SK-N-SH (cell line): ENCODE measurements at regions not wholly inside any gene's neighbourhood (a gene's known extent, or its start where the extent isn't known, plus 50 kb on each side); places are given as distances from the start of the nearest gene placed in this dataset.
"Not testable (repeated sequence)": the region's sequence is repeated elsewhere in the genome, so short reads cannot be mapped to it uniquely, and the experiment has no call there.

Experiments
- CTCF ChIA-PET: fragments of 300-600, 350-600 bp; formaldehyde crosslinking; extraction: SDS; loops from one replicate; lab custom pipeline; 2021; lab: Yijun Ruan, JAX
- POLR2A ChIA-PET: fragments of 350-600 bp; sonication (Branson Sonifier 250); formaldehyde crosslinking; extraction: SDS; loops from one replicate; lab custom pipeline; 2020; ENCODE audit warnings: antibody characterized with exemption, inconsistent platforms; lab: Yijun Ruan, JAX
- DNase-seq: peaks from one replicate; pipeline ENCODE4 v3.0.0; 2012
- H2AFZ ChIP-seq: fragments of 200-600 bp; sonication (generic); 2 replicates; pipeline ENCODE4 v1.8.1; 2016; ENCODE audit warnings: antibody characterized with exemption, mild to moderate bottlenecking, low read depth
- H3F3A ChIP-seq: fragments of 200-600 bp; sonication (generic); replicated peaks from 2 replicates; pipeline ENCODE3; 2016; ENCODE audit warnings: antibody characterized with exemption, mild to moderate bottlenecking; ENCODE audit not compliant: insufficient read depth
- H3K27ac ChIP-seq, 2 experiments: fragments of 200-500 bp in 1 of 2; fragments of 200-600 bp in 1 of 2; sonication (Bioruptor generic) in 1 of 2; sonication (generic), shearing (Covaris generic) in 1 of 2; 2 replicates each; pipeline versions ENCODE4 v1.5.1 to v1.6.1; 2014 to 2016; ENCODE audit warnings: low read depth in 2 of 2, inconsistent platforms in 1 of 2, low read length in 1 of 2, mild to moderate bottlenecking in 1 of 2, mixed read lengths in 1 of 2
- H3K27me3 ChIP-seq: fragments of 200-600 bp; sonication (generic), shearing (Covaris generic); 2 replicates; pipeline ENCODE4 v1.6.1; 2016; ENCODE audit warnings: mixed run types; ENCODE audit not compliant: insufficient read depth
- H3K36me3 ChIP-seq, 2 experiments: fragments of 200-500 bp in 1 of 2; fragments of 200-600 bp in 1 of 2; sonication (Bioruptor generic) in 1 of 2; sonication (generic) in 1 of 2; replicated peaks in 1 of 2; 2 replicates each; pipeline versions ENCODE3 to v1.5.1; 2014 to 2016; ENCODE audit warnings: low read length in 1 of 2, mild to moderate bottlenecking in 1 of 2; ENCODE audit not compliant: insufficient read depth in 2 of 2, control insufficient read depth in 1 of 2
- H3K4me1 ChIP-seq, 2 experiments: fragments of 200-500 bp in 1 of 2; fragments of 200-600 bp in 1 of 2; sonication (Bioruptor generic) in 1 of 2; sonication (generic), shearing (Covaris generic) in 1 of 2; 2 replicates each; pipeline versions ENCODE4 v1.5.1 to v1.6.1; 2014 to 2016; ENCODE audit warnings: low read depth in 1 of 2, low read length in 1 of 2, mixed run types in 1 of 2; ENCODE audit not compliant: insufficient read depth in 2 of 2, control insufficient read depth in 1 of 2
- H3K4me2 ChIP-seq: fragments of 200-600 bp; sonication (generic), shearing (Covaris generic); 2 replicates; pipeline ENCODE4 v1.6.1; 2017; ENCODE audit warnings: mixed run types
- H3K4me3 ChIP-seq, 2 experiments: fragments of 200-500 bp in 1 of 2; fragments of 200-600 bp in 1 of 2; sonication (Bioruptor generic) in 1 of 2; sonication (generic), shearing (Covaris generic) in 1 of 2; 2 replicates each; pipeline versions ENCODE4 v1.5.1 to v1.8.1; 2014 to 2016; ENCODE audit warnings: low read depth in 2 of 2, inconsistent platforms in 1 of 2, low read length in 1 of 2, mild to moderate bottlenecking in 1 of 2, mixed read lengths in 1 of 2, moderate library complexity in 1 of 2
- H3K79me2 ChIP-seq: fragments of 200-600 bp; sonication (generic); 2 replicates; pipeline ENCODE4 v1.8.1; 2017; ENCODE audit warnings: mild to moderate bottlenecking; ENCODE audit not compliant: insufficient read depth
- H3K9ac ChIP-seq: fragments of 200-600 bp; sonication (generic); 2 replicates; pipeline ENCODE4 v1.6.1; 2017; ENCODE audit warnings: mixed run types
- H3K9me2 ChIP-seq: fragments of 200-600 bp; sonication (generic); 2 replicates; pipeline ENCODE4 v1.6.1; 2017; ENCODE audit warnings: mixed run types
- H3K9me3 ChIP-seq: fragments of 200-600 bp; sonication (generic); 2 replicates; pipeline ENCODE4 v1.6.1; 2017; ENCODE audit warnings: mixed run types, mild to moderate bottlenecking, moderate library complexity
- H4K20me1 ChIP-seq: fragments of 200-600 bp; sonication (generic); 2 replicates; pipeline ENCODE4 v1.6.1; 2017; ENCODE audit warnings: mild to moderate bottlenecking, mixed run types; ENCODE audit not compliant: insufficient read depth
- ELF1 ChIP-seq: IDR thresholded peaks from 2 replicates; pipeline ENCODE4 v1.4.0; 2012
- EP300 ChIP-seq, 2 experiments: IDR thresholded peaks; 2 replicates each; pipeline versions ENCODE4 v1.4.0 to v1.6.1; 2012; ENCODE audit warnings: borderline replicate concordance in 1 of 2, low read depth in 1 of 2, low read length in 1 of 2
- FOSL2 ChIP-seq: IDR thresholded peaks from 2 replicates; pipeline ENCODE4 v1.4.0; 2012; ENCODE audit warnings: low read depth, mild to moderate bottlenecking, moderate library complexity, borderline replicate concordance
- FOXJ3 ChIP-seq: sonication (generic); formaldehyde crosslinking; IDR thresholded peaks from 2 replicates; pipeline ENCODE4 v1.5.1; 2020; ENCODE audit warnings: mild to moderate bottlenecking, missing genetic modification reagents
- FOXM1 ChIP-seq: IDR thresholded peaks from 2 replicates; pipeline ENCODE4 v1.4.0; 2012; ENCODE audit warnings: low read depth, mild to moderate bottlenecking
- MAX ChIP-seq: IDR thresholded peaks from 2 replicates; pipeline ENCODE4 v1.4.0; 2012; ENCODE audit warnings: low read depth
- MEF2A ChIP-seq: IDR thresholded peaks from 2 replicates; pipeline ENCODE4 v1.4.0; 2012; ENCODE audit warnings: low read depth, borderline replicate concordance
- MXI1 ChIP-seq: IDR thresholded peaks from 2 replicates; pipeline ENCODE4 v1.6.1; 2012; ENCODE audit warnings: mild to moderate bottlenecking, low read depth, low read length, improper control_type of control experiment
- RAD21 ChIP-seq: IDR thresholded peaks from 2 replicates; pipeline ENCODE4 v1.6.1; 2012; ENCODE audit warnings: mild to moderate bottlenecking, low read length
- RCOR1 ChIP-seq: fragments of 150-350 bp; IDR thresholded peaks from 2 replicates; pipeline ENCODE4 v1.6.1; 2017; ENCODE audit warnings: antibody characterized with exemption, low read length
- RXRA ChIP-seq: IDR thresholded peaks from 2 replicates; pipeline ENCODE4 v1.4.0; 2012; ENCODE audit warnings: low read depth, mild to moderate bottlenecking, borderline replicate concordance
- SMC3 ChIP-seq: IDR thresholded peaks from 2 replicates; pipeline ENCODE4 v1.6.1; 2012; ENCODE audit warnings: low read depth, low read length, improper control_type of control experiment
- YY1 ChIP-seq: IDR thresholded peaks from 2 replicates; pipeline ENCODE4 v1.4.0; 2012; ENCODE audit warnings: low read depth, mild to moderate bottlenecking
- WGBS: methylation state at CpG from one replicate; pipeline ENCODE4 v1.1.6; 2017; ENCODE audit warnings: low lambda C conversion rate; 5-methylcytosine and 5-hydroxymethylcytosine counted together
- TF ChIP-seq, protein P1 (sequence below): fragments of 150-350 bp; IDR thresholded peaks from 2 replicates; pipeline ENCODE4 v1.6.1; 2017; ENCODE audit warnings: antibody characterized with exemption, low read length, low read depth, borderline replicate concordance
- TF ChIP-seq, protein P2 (sequence below): IDR thresholded peaks from 2 replicates; pipeline ENCODE4 v1.4.0; 2012; ENCODE audit warnings: low read depth, borderline replicate concordance
- TF ChIP-seq, protein P3 (sequence below): fragments of 150-350 bp; IDR thresholded peaks from 2 replicates; pipeline ENCODE4 v1.6.1; 2016; ENCODE audit warnings: mild to moderate bottlenecking, low read depth, low read length
- TF ChIP-seq, protein P4 (sequence below): IDR thresholded peaks from 2 replicates; pipeline ENCODE4 v1.6.1; 2012; ENCODE audit warnings: mild to moderate bottlenecking, low read depth, low read length, moderate library complexity

DNA sequence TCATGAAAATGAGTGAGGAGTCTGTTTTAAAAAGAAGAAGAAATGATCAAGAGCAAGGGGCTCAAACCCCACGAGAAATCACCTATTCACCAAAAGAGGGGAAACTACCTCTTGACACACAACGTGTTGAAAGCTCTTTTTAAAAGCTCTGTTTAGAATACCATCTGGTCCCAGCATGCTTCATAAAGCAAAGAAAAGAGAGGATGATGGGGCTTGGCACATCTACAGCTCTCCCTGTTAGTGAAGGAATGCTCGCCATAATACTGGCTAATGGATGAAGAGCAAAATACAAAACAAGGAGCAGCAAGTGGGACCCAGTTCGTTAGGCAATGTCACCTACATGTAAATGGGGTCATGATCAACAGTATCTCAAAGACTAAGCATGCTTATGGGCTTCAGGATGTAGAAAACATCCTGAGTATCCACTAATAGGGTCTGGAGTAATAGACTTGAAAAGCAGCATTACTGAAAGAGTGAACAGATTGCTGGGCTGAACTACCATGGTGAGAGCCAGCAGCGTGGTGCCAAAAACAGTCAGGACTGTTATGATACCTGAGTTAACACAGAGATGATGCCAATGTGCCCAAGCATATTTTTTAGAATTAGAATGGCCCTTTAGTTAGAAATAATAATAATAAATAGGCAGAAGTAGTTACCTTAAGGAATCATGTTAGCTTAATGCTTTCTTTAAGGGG, 159.7 kb upstream of the POU1F1 start:
- POLR2A ChIA-PET: no interaction called here
- WGBS: 11% methylated on average over 5 of the region's 5 CpGs

DNA sequence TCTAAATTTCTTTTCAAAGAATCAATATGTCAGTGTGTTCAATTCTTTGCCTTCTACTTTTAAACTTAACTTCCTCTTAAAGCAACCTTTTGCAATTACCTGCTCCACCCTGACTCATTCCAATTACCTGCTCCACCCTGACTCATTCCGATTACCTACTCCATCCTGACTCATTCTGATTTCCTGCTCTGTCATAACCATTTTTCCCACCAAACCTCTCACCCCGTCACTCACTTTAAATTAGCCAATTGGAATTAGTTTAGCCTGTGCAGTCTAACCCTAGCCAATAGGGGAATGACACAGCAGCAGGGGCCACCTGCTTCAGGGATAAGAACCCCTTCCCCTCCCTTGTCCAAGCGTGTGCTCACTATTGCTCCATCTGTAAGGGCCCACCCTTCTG, 157.1 kb upstream of the POU1F1 start:
- H3K9me2 ChIP-seq, DNase-seq, H2AFZ ChIP-seq, CTCF ChIA-PET, H4K20me1 ChIP-seq, H3K36me3 ChIP-seq, H3K27ac ChIP-seq, H3K9ac ChIP-seq, H3K4me2 ChIP-seq, H3F3A ChIP-seq, H3K27me3 ChIP-seq, H3K4me1 ChIP-seq, H3K79me2 ChIP-seq, H3K4me3 ChIP-seq, POLR2A ChIA-PET, H3K9me3 ChIP-seq: not testable (repeated sequence)
- 12% methylated on average over 3 of the region's 3 CpGs for WGBS

More for the DNA sequence above, 159.7 kb upstream of the POU1F1 start:
- H3K9ac ChIP-seq: no peak overlapping the region
- CTCF ChIA-PET: no interaction called here
- no peaks in the 10 kb centered on the region for H3K9me2 ChIP-seq
- no peaks in the 10 kb centered on the region for H3K9me3 ChIP-seq
- H2AFZ ChIP-seq: no peak overlapping the region
- H3K79me2 ChIP-seq: no peaks in the 10 kb centered on the region
- no peak overlapping the region for H3K4me2 ChIP-seq
- no peaks in the 10 kb centered on the region for H3K4me1 ChIP-seq
- no peaks in the 10 kb centered on the region for H3K36me3 ChIP-seq
- TF ChIP-seq RAD21 (no peak), MAX (no peak), YY1 (no peak), FOSL2 (no peak), RCOR1 (no peak), ELF1 (no peak), RXRA (no peak), FOXJ3 (CRISPR knock-in tag) (no peak), MEF2A (no peak), FOXM1 (no peak), EP300 (IDR thresholded peaks at IDR 0.05; ENCODE audit: borderline replicate concordance in 1 of 2, low read depth in 1 of 2, low read length in 1 of 2) (no peak), MXI1 (no peak), SMC3 (no peak)
- TF ChIP-seq, protein P1, sequence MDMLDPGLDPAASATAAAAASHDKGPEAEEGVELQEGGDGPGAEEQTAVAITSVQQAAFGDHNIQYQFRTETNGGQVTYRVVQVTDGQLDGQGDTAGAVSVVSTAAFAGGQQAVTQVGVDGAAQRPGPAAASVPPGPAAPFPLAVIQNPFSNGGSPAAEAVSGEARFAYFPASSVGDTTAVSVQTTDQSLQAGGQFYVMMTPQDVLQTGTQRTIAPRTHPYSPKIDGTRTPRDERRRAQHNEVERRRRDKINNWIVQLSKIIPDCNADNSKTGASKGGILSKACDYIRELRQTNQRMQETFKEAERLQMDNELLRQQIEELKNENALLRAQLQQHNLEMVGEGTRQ: no peak
- TF ChIP-seq, protein P2, sequence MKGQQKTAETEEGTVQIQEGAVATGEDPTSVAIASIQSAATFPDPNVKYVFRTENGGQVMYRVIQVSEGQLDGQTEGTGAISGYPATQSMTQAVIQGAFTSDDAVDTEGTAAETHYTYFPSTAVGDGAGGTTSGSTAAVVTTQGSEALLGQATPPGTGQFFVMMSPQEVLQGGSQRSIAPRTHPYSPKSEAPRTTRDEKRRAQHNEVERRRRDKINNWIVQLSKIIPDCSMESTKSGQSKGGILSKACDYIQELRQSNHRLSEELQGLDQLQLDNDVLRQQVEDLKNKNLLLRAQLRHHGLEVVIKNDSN: no peak
- TF ChIP-seq, protein P3, sequence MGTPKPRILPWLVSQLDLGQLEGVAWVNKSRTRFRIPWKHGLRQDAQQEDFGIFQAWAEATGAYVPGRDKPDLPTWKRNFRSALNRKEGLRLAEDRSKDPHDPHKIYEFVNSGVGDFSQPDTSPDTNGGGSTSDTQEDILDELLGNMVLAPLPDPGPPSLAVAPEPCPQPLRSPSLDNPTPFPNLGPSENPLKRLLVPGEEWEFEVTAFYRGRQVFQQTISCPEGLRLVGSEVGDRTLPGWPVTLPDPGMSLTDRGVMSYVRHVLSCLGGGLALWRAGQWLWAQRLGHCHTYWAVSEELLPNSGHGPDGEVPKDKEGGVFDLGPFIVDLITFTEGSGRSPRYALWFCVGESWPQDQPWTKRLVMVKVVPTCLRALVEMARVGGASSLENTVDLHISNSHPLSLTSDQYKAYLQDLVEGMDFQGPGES: no peak
- TF ChIP-seq, protein P4, sequence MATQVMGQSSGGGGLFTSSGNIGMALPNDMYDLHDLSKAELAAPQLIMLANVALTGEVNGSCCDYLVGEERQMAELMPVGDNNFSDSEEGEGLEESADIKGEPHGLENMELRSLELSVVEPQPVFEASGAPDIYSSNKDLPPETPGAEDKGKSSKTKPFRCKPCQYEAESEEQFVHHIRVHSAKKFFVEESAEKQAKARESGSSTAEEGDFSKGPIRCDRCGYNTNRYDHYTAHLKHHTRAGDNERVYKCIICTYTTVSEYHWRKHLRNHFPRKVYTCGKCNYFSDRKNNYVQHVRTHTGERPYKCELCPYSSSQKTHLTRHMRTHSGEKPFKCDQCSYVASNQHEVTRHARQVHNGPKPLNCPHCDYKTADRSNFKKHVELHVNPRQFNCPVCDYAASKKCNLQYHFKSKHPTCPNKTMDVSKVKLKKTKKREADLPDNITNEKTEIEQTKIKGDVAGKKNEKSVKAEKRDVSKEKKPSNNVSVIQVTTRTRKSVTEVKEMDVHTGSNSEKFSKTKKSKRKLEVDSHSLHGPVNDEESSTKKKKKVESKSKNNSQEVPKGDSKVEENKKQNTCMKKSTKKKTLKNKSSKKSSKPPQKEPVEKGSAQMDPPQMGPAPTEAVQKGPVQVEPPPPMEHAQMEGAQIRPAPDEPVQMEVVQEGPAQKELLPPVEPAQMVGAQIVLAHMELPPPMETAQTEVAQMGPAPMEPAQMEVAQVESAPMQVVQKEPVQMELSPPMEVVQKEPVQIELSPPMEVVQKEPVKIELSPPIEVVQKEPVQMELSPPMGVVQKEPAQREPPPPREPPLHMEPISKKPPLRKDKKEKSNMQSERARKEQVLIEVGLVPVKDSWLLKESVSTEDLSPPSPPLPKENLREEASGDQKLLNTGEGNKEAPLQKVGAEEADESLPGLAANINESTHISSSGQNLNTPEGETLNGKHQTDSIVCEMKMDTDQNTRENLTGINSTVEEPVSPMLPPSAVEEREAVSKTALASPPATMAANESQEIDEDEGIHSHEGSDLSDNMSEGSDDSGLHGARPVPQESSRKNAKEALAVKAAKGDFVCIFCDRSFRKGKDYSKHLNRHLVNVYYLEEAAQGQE: no peak
- H3K27ac ChIP-seq: no peak overlapping the region
- H4K20me1 ChIP-seq: no peaks in the 10 kb centered on the region
- no peaks in the 10 kb centered on the region for H3K27me3 ChIP-seq
- H3K4me3 ChIP-seq: no peak overlapping the region
- H3F3A ChIP-seq: no peaks in the 10 kb centered on the region
- DNase-seq: no peak
